NCI-H2196 (cell line): ENCODE measurements at regions not wholly inside any gene's neighbourhood (a gene's known extent, or its start where the extent isn't known, plus 50 kb on each side); places are given as distances from the start of the nearest gene placed in this dataset.
"Not testable (repeated sequence)": the region's sequence is repeated elsewhere in the genome, so short reads cannot be mapped to it uniquely, and the experiment has no call there.

ENCODE experiments used
- DNase-seq: peaks from one replicate; lab custom pipeline; 2025; ENCODE audit not compliant: unreplicated experiment; lab: John Stamatoyannopoulos, UW

GRCh38 chr9:71285191-71285656, 163.8 kb upstream of the TRPM3 start:
- peak; percentile 69 for DNase-seq

- DNase-seq = not testable (repeated sequence)
These were observed 160.7 kb upstream of the TRPM3 start for GRCh38 chr9:71282116-71282515.

- DNase-seq = no peak
These were observed 157.8 kb upstream of the TRPM3 start for GRCh38 chr9:71279151-71279739.

- DNase-seq = no peak
These were observed 152.2 kb upstream of the TRPM3 start for GRCh38 chr9:71273613-71274012.

- no peak for DNase-seq
These were observed 150.2 kb upstream of the TRPM3 start for GRCh38 chr9:71271602-71272001.

GRCh38 chr9:71270554-71270953, 149.1 kb upstream of the TRPM3 start:
- no peak for DNase-seq

GRCh38 chr9:71269859-71270258, 148.4 kb upstream of the TRPM3 start:
- no peak for DNase-seq

DNA sequence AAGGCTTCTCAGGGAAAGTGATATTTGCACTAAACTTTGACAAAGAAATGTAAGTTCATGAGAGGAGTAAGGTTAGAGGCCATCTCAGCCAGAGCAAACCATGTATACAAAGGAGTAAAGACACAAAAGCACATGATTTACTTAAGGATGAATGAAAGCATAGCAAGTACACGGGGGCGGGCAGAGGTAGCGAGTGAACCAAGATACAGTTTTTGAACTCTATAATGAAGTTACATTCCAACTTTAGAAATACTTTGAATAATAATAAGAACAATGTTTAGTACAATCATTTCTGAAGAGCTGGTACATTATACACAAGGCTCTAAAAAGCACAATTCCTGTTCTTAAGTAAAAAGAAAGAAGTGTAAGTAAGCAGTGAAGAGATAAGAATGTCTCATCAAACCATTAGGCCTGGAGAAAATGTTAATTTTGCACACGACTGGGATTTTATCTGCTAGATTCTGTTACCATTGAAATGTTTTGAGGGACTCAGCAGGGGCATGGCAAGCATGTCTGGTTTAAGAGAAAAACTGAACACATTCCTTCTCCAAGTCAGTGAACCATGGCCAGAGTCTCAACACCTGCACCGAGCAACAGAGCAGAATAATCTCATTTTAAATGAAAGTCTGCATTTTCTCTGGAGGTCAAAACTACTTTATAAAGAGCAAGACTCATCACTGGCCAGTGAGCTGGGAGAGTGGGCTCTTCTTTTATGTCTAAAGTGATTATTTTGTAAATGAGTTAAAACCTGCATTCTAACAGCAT, 147.6 kb upstream of the TRPM3 start:
- DNase-seq = no peak

GRCh38 chr9:71263451-71263850, 142.0 kb upstream of the TRPM3 start:
- DNase-seq = no peak

- not testable (repeated sequence) for DNase-seq
These were observed 139.0 kb upstream of the TRPM3 start for GRCh38 chr9:71260419-71260818.

DNA sequence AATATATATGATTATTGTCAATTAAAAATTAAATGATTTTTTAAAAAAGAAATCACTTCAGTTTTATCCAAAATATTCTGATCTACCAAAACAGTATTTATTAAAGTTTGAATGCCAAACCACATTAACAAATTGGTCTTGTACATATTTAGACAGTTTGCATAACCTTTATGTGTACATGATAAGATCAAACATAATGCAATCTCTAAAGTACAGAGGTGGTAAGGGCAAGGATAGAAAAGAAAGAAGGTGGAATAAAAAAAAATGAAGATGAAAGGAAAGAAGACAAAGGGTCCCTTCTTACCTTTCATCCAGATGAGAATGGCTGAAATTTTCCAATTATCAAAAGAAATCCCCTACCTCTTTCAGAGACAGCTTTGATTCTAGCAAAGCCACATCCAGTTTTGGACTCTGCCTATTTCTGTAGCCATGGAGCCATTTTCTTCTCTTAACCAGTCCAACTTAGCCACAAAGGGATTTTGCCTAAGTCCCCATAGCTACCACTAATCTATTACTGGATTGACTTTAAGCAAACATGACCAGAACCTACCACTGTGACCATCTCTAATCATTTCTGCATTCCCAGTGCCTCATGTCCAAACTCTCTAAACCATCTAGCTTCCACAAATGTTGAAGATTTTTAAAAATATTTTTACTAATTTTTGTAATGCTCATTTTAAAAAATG, 133.3 kb upstream of the TRPM3 start:
- DNase-seq = no peak

GRCh38 chr9:71253011-71253410, 131.6 kb upstream of the TRPM3 start:
- no peak for DNase-seq

GRCh38 chr9:71250581-71250980, 129.2 kb upstream of the TRPM3 start:
- DNase-seq = no peak

GRCh38 chr9:71249729-71250317, 128.4 kb upstream of the TRPM3 start:
- peak; percentile 33 for DNase-seq

DNA sequence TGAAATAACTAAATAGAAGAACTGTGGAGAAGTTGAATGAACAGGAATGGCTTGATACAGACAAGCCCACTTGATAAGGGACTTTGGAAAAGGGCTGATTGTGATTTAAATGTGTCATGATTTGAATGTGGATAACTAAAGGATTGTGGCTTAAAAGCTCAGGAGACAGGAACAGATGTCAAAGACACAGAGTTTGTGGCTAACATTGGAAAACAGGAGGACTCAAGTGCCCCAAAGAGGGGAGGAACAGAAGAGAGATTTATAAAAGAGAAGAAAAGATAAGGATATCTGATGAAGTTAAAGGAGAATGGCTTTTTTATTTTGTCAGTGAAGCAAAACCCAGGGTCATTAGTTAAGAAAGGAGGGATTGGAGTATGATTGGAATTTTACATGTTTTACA, 124.2 kb upstream of the TRPM3 start:
- DNase-seq = no peak

DNA sequence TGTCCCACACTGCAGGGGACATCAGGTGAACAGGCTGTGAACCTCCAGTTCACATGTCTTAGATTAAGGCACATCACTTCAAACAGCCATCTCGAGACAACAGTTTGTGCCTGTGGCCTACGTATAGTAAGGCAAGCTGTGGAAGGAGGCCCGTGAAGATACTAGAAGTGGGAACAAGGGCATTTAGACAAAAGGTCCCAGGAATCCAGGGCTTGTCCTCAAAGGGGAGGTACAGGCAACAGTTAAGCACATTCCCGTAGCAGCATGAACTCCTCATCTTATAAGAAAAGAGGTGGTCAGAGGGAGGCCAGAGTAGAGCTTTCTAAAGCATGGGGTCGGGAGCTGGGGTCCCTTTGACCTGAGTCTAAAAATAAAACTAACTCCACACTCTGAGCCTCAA, 122.5 kb upstream of the TRPM3 start:
- DNase-seq = no peak

DNA sequence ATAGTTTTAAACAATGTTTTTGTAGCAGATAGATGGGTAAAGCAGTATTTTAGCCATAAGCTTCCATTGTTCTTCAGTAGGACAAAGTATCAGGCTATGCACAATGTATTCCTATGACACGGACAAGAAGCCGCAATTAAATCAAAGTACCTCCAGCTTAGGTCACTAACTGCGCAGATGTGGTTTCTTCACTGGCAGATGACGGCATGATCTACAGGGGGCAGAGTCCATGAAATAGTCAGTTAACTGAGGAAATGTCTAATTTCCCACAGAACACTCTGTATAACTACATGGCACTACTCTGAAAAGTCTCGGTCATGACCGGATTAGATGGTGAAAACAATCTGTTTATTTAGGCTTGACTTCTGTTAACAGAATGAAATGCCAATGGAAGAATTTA, 120.7 kb upstream of the TRPM3 start:
- DNase-seq = no peak

DNA sequence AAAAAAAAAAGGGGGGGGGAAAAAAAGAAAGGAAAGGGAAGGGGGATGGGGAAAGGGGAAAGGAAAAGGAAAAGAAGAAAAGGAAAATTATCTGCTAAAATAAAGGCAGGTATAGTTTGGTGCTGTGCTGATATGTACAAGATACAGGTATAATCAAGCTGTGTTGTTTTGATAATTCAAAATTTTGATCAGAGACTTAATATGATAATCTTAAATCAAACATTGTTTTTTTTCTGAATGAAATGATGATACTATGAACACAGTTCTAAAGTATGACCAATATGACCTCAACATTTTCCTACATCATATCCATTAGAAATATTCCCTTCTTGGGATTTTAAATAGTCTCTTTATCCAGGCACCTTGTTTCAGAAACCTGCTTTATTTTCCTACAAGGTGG, 115.6 kb upstream of the TRPM3 start:
- no peak for DNase-seq

DNA sequence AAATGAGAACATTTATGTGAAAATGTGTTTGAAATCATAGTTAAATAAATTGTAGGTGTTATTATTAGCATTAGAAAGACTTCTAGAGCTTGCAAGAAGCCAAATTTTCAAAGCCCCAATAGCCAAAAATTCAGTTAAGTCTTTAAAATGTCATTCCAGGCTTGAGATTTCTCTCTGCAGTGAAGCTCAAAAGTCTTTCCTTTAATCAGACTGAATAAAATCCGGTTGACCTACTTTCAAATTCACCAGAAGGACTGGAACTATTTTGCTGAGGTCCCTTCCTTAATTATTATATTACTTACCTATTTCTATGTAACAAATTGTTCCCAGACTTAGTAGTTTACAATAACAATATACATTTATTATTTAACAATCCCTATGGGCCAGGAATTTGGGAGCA, 112.2 kb upstream of the TRPM3 start:
- DNase-seq = no peak

DNA sequence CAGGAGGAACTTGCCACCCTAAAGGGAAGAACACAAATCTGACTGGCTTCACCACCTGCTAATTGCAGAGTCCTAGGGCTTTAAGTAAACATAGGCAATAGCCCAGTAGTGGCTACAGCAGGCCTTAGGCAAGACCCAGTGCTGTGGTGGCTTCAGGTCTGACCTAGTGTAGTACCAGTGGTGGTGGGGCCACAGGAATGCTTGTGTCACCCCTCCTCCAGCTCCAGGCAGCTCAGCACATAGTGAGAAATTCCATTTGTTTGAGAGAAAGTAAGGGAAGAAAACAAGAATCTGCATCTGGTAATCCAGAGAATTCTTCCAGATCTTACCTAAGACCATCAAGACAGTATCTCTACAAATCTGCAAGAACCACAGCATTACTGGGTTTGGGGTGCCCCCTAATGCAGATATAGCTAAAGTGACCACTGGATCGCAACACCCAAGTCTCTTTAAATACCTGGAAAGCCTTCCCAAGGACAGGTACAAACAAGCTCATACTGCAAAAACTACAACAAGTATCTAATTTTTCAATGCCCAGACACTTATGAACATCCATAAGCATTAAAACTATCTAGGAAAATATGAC, 102.6 kb upstream of the TRPM3 start:
- DNase-seq = no peak

- DNase-seq = no peak
These were observed 97.4 kb upstream of the TRPM3 start for GRCh38 chr9:71218774-71219173.
